Smooth muscle cell (in vitro differentiated cells): ENCODE measurements at regions not wholly inside any gene's neighbourhood (a gene's known extent, or its start where the extent isn't known, plus 50 kb on each side); places are given as distances from the start of the nearest gene placed in this dataset.

Source experiments
- DNase-seq: peaks from one replicate; lab custom pipeline; 2025; ENCODE audit not compliant: unreplicated experiment; lab: John Stamatoyannopoulos, UW
- H2AFZ ChIP-seq: fragments of 200-600 bp; sonication (generic); 2 replicates; pipeline ENCODE4 v1.6.0; 2016; ENCODE audit warnings: antibody characterized with exemption, low read depth, mild to moderate bottlenecking
- H3F3A ChIP-seq: fragments of 200-600 bp; sonication (generic); 2 replicates; pipeline ENCODE4 v1.6.0; 2017; ENCODE audit warnings: antibody characterized with exemption, low read depth
- H3K27ac ChIP-seq: fragments of 200-600 bp; sonication (generic); 2 replicates; pipeline ENCODE4 v1.5.1; 2016; ENCODE audit warnings: low read depth, mild to moderate bottlenecking
- H3K27me3 ChIP-seq: fragments of 200-600 bp; sonication (generic); 2 replicates; pipeline ENCODE4 v1.6.1; 2016; ENCODE audit warnings: low read depth, mild to moderate bottlenecking
- H3K36me3 ChIP-seq: fragments of 200-600 bp; sonication (generic); 2 replicates; pipeline ENCODE4 v1.5.1; 2016; ENCODE audit warnings: low read depth
- H3K4me1 ChIP-seq: fragments of 200-600 bp; sonication (generic); 2 replicates; pipeline ENCODE4 v1.5.1; 2016; ENCODE audit warnings: low read depth
- H3K4me2 ChIP-seq: fragments of 200-600 bp; sonication (generic); 2 replicates; pipeline ENCODE4 v1.6.0; 2016; ENCODE audit warnings: mild to moderate bottlenecking
- H3K4me3 ChIP-seq: fragments of 200-600 bp; sonication (generic); 2 replicates; pipeline ENCODE4 v1.5.1; 2016; ENCODE audit warnings: mild to moderate bottlenecking
- H3K79me2 ChIP-seq: fragments of 200-600 bp; sonication (generic); 2 replicates; pipeline ENCODE4 v1.6.0; 2016; ENCODE audit warnings: low read depth, mild to moderate bottlenecking
- H3K9ac ChIP-seq: fragments of 200-600 bp; sonication (generic); 2 replicates; pipeline ENCODE4 v1.6.0; 2016; ENCODE audit warnings: low read depth
- H3K9me3 ChIP-seq: fragments of 200-600 bp; sonication (generic); replicated peaks from 2 replicates; pipeline ENCODE4 v1.5.1; 2016; ENCODE audit warnings: low read depth
- H4K20me1 ChIP-seq: fragments of 200-600 bp; sonication (generic); 2 replicates; pipeline ENCODE4 v1.6.0; 2016; ENCODE audit warnings: low read depth
- CTCF ChIP-seq: fragments of 200-600 bp; sonication (generic); IDR thresholded peaks from 2 replicates; pipeline ENCODE4 v1.5.1; 2017; ENCODE audit warnings: borderline replicate concordance, mild to moderate bottlenecking, antibody characterized with exemption; ENCODE audit not compliant: insufficient read depth, poor library complexity, severe bottlenecking
- WGBS: methylation state at CpG from one replicate; pipeline ENCODE4 v1.1.7; 2016; ENCODE audit warnings: low lambda C conversion rate; 5-methylcytosine and 5-hydroxymethylcytosine counted together

GRCh38 chr11:29321293-29322132, 695.3 kb downstream of the KCNA4 start:
- H3K4me2 ChIP-seq = no peak overlapping the region
- DNase-seq = no peak
- H3K9ac ChIP-seq = no peak overlapping the region

GRCh38 chr11:29320196-29320595, 696.6 kb downstream of the KCNA4 start:
- H3K27me3 ChIP-seq = no peaks in the 10 kb centered on the region
- DNase-seq = no peak
- H3K36me3 ChIP-seq = no peaks in the 10 kb centered on the region
- H4K20me1 ChIP-seq = no peaks in the 10 kb centered on the region
- H3K4me1 ChIP-seq = no peaks in the 10 kb centered on the region
- TF ChIP-seq CTCF = no peak
- no peaks in the 10 kb centered on the region for H3F3A ChIP-seq
- no peak overlapping the region for H3K4me2 ChIP-seq
- no peaks in the 10 kb centered on the region for H3K79me2 ChIP-seq
- WGBS = 83% methylated on average over 2 of the region's 2 CpGs
- no peak overlapping the region for H3K9ac ChIP-seq
- no peak overlapping the region for H3K4me3 ChIP-seq
- no peak overlapping the region for H2AFZ ChIP-seq
- no peaks in the 10 kb centered on the region for H3K9me3 ChIP-seq
- no peak overlapping the region for H3K27ac ChIP-seq

More at GRCh38 chr11:29321293-29322132, 695.3 kb downstream of the KCNA4 start:
- H4K20me1 ChIP-seq = no peaks in the 10 kb centered on the region
- H3K36me3 ChIP-seq = no peaks in the 10 kb centered on the region
- H3K4me3 ChIP-seq = no peak overlapping the region
- H2AFZ ChIP-seq = no peak overlapping the region
- H3K27me3 ChIP-seq = no peaks in the 10 kb centered on the region
- H3F3A ChIP-seq = no peaks in the 10 kb centered on the region
- H3K79me2 ChIP-seq = no peaks in the 10 kb centered on the region
- no peaks in the 10 kb centered on the region for H3K9me3 ChIP-seq
- peak overlapping the region; percentile 6 for H3K27ac ChIP-seq
- no peak for TF ChIP-seq CTCF
- no peaks in the 10 kb centered on the region for H3K4me1 ChIP-seq
- WGBS = 82% methylated on average over 4 of the region's 4 CpGs

GRCh38 chr11:29319210-29319609, 697.6 kb downstream of the KCNA4 start:
- Histone ChIP-seq H2AFZ (no peak overlapping the region), H3K9ac (no peak overlapping the region), H3K79me2 (no peaks in the 10 kb centered on the region), H3K27ac (no peak overlapping the region), H3K36me3 (no peaks in the 10 kb centered on the region), H3K4me2 (no peak overlapping the region), H3K9me3 (no peaks in the 10 kb centered on the region), H3F3A (no peaks in the 10 kb centered on the region), H3K4me3 (no peak overlapping the region), H4K20me1 (no peaks in the 10 kb centered on the region), H3K4me1 (no peaks in the 10 kb centered on the region), H3K27me3 (no peaks in the 10 kb centered on the region)
- no peak for DNase-seq
- TF ChIP-seq CTCF = no peak
- 35% methylated on average over 1 of the region's 1 CpG for WGBS
